Peyer's patch (tissue), 4 donors: ENCODE measurements at regions not wholly inside any gene's neighbourhood (a gene's known extent, or its start where the extent isn't known, plus 50 kb on each side); places are given as distances from the start of the nearest gene placed in this dataset.

Experiments
- POLR2A ChIP-seq, 2 donors: fragments of 450-650 bp; IDR thresholded peaks; one replicate each; pipeline ENCODE4 v1.5.1; 2017; ENCODE audit warnings: antibody characterized with exemption in 2 of 2, mild to moderate bottlenecking in 2 of 2, moderate library complexity in 2 of 2
- TF ChIP-seq, protein P1 (sequence below), 6 experiments: fragments of 450-650 bp in 4 of 6; fragments of 200-600 bp in 2 of 6; sonication (generic) in 1 of 6; IDR thresholded peaks; one replicate each; pipeline ENCODE4 v1.5.1; 2017 to 2019; ENCODE audit warnings: antibody characterized with exemption in 6 of 6, mild to moderate bottlenecking in 3 of 6, moderate library complexity in 1 of 6

DNA sequence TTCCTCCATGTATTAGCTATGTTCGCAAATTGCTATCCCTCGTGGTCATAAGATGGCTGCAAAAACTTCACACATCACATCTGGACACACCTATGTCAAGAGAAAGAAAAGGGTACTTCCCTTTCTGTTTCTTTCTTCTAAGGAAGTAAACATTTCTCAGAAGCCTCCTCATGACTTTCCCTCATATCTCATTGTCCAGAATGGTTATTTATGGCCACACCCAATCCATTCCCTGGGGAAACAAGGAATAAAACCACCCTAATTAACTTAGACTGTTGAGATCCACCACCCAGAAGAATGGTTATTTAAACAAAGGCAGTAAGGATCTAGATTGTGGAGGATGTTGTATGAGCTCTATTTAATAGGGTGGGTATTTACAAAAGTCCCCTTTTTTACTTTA lies 160.8 kb upstream of the LNX1 start:
- TF ChIP-seq, protein P1, sequence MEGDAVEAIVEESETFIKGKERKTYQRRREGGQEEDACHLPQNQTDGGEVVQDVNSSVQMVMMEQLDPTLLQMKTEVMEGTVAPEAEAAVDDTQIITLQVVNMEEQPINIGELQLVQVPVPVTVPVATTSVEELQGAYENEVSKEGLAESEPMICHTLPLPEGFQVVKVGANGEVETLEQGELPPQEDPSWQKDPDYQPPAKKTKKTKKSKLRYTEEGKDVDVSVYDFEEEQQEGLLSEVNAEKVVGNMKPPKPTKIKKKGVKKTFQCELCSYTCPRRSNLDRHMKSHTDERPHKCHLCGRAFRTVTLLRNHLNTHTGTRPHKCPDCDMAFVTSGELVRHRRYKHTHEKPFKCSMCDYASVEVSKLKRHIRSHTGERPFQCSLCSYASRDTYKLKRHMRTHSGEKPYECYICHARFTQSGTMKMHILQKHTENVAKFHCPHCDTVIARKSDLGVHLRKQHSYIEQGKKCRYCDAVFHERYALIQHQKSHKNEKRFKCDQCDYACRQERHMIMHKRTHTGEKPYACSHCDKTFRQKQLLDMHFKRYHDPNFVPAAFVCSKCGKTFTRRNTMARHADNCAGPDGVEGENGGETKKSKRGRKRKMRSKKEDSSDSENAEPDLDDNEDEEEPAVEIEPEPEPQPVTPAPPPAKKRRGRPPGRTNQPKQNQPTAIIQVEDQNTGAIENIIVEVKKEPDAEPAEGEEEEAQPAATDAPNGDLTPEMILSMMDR (IDR thresholded peaks at IDR 0.05) = no peak
- TF ChIP-seq POLR2A (IDR thresholded peaks at IDR 0.05) = no peak
